ENCODE measurements at regions not wholly inside any gene's neighbourhood (a gene's known extent, or its start where the extent isn't known, plus 50 kb on each side); places are given as distances from the start of the nearest gene placed in this dataset.

- Histone ChIP-seq H3K27me3 (ENCODE audit: control insufficient read depth in 1 of 2, insufficient read depth in 2 of 2, low read length in 2 of 2) (no peaks in the 10 kb centered on the region), H3K4me1 (ENCODE audit: control insufficient read depth in 1 of 2, insufficient read depth in 2 of 2, low read length in 2 of 2) (no peaks in the 10 kb centered on the region)
These were observed 1145.5 kb downstream of the CDH11 start for GRCh38 chr16:63976345-63976744.

GRCh38 chr16:63975669-63976068, 1146.2 kb downstream of the CDH11 start:
- Histone ChIP-seq H3K9me3 (ENCODE audit: control insufficient read depth in 1 of 2, low read length in 2 of 2) (no peaks in the 10 kb centered on the region), H3K9ac (ENCODE audit: low read depth in 1 of 2, low read length in 2 of 2) (no peak overlapping the region), H3K27me3 (ENCODE audit: control insufficient read depth in 1 of 2, insufficient read depth in 2 of 2, low read length in 2 of 2) (no peaks in the 10 kb centered on the region), H3K36me3 (ENCODE audit: control insufficient read depth in 1 of 2, insufficient read depth in 2 of 2, low read length in 2 of 2) (no peaks in the 10 kb centered on the region), H3K4me3 (ENCODE audit: low read depth in 1 of 2, low read length in 2 of 2) (no peak overlapping the region), H3K27ac (ENCODE audit: low read depth, low read length) (no peak overlapping the region), H3K4me1 (ENCODE audit: control insufficient read depth in 1 of 2, insufficient read depth in 2 of 2, low read length in 2 of 2) (no peaks in the 10 kb centered on the region)

More at GRCh38 chr16:63976345-63976744, 1145.5 kb downstream of the CDH11 start:
- Histone ChIP-seq H3K27ac (ENCODE audit: low read depth, low read length) (no peak overlapping the region), H3K9me3 (ENCODE audit: control insufficient read depth in 1 of 2, low read length in 2 of 2) (no peaks in the 10 kb centered on the region), H3K9ac (ENCODE audit: low read depth in 1 of 2, low read length in 2 of 2) (no peak overlapping the region), H3K4me3 (ENCODE audit: low read depth in 1 of 2, low read length in 2 of 2) (no peak overlapping the region), H3K36me3 (ENCODE audit: control insufficient read depth in 1 of 2, insufficient read depth in 2 of 2, low read length in 2 of 2) (no peaks in the 10 kb centered on the region)

GRCh38 chr16:63967966-63968365, 1153.9 kb downstream of the CDH11 start:
- H3K36me3 ChIP-seq (ENCODE audit: control insufficient read depth in 1 of 2, insufficient read depth in 2 of 2, low read length in 2 of 2), result no peaks in the 10 kb centered on the region
- no peak overlapping the region for H3K9ac ChIP-seq (ENCODE audit: low read depth in 1 of 2, low read length in 2 of 2)
- no peaks in the 10 kb centered on the region for H3K4me1 ChIP-seq (ENCODE audit: control insufficient read depth in 1 of 2, insufficient read depth in 2 of 2, low read length in 2 of 2)
- H3K27me3 ChIP-seq (ENCODE audit: control insufficient read depth in 1 of 2, insufficient read depth in 2 of 2, low read length in 2 of 2), result no peaks in the 10 kb centered on the region
- H3K4me3 ChIP-seq (ENCODE audit: low read depth in 1 of 2, low read length in 2 of 2), result no peak overlapping the region
- no peak overlapping the region for H3K27ac ChIP-seq (ENCODE audit: low read depth, low read length)
- no peaks in the 10 kb centered on the region for H3K9me3 ChIP-seq (ENCODE audit: control insufficient read depth in 1 of 2, low read length in 2 of 2)

- Histone ChIP-seq H3K4me1 (ENCODE audit: control insufficient read depth in 1 of 2, insufficient read depth in 2 of 2, low read length in 2 of 2) (no peaks in the 10 kb centered on the region), H3K27me3 (ENCODE audit: control insufficient read depth in 1 of 2, insufficient read depth in 2 of 2, low read length in 2 of 2) (no peaks in the 10 kb centered on the region), H3K9ac (ENCODE audit: low read depth in 1 of 2, low read length in 2 of 2) (no peak overlapping the region), H3K4me3 (ENCODE audit: low read depth in 1 of 2, low read length in 2 of 2) (no peak overlapping the region), H3K27ac (ENCODE audit: low read depth, low read length) (no peak overlapping the region), H3K36me3 (ENCODE audit: control insufficient read depth in 1 of 2, insufficient read depth in 2 of 2, low read length in 2 of 2) (no peaks in the 10 kb centered on the region), H3K9me3 (ENCODE audit: control insufficient read depth in 1 of 2, low read length in 2 of 2) (no peaks in the 10 kb centered on the region)
These were observed 1161.5 kb downstream of the CDH11 start for GRCh38 chr16:63960321-63960720.

- no peaks in the 10 kb centered on the region for H3K9me3 ChIP-seq (ENCODE audit: control insufficient read depth in 1 of 2, low read length in 2 of 2)
- no peak overlapping the region for H3K4me3 ChIP-seq (ENCODE audit: low read depth in 1 of 2, low read length in 2 of 2)
- no peak overlapping the region for H3K27ac ChIP-seq (ENCODE audit: low read depth, low read length)
- no peaks in the 10 kb centered on the region for H3K27me3 ChIP-seq (ENCODE audit: control insufficient read depth in 1 of 2, insufficient read depth in 2 of 2, low read length in 2 of 2)
- H3K4me1 ChIP-seq (ENCODE audit: control insufficient read depth in 1 of 2, insufficient read depth in 2 of 2, low read length in 2 of 2), result no peaks in the 10 kb centered on the region
- no peaks in the 10 kb centered on the region for H3K36me3 ChIP-seq (ENCODE audit: control insufficient read depth in 1 of 2, insufficient read depth in 2 of 2, low read length in 2 of 2)
- H3K9ac ChIP-seq (ENCODE audit: low read depth in 1 of 2, low read length in 2 of 2), result no peak overlapping the region
These were observed 1174.8 kb downstream of the CDH11 start for GRCh38 chr16:63947022-63947421.

GRCh38 chr16:63945806-63946205, 1176.1 kb downstream of the CDH11 start:
- no peaks in the 10 kb centered on the region for H3K36me3 ChIP-seq (ENCODE audit: control insufficient read depth in 1 of 2, insufficient read depth in 2 of 2, low read length in 2 of 2)
- H3K9me3 ChIP-seq (ENCODE audit: control insufficient read depth in 1 of 2, low read length in 2 of 2), result no peaks in the 10 kb centered on the region
- H3K4me3 ChIP-seq (ENCODE audit: low read depth in 1 of 2, low read length in 2 of 2), result no peak overlapping the region
- no peak overlapping the region for H3K9ac ChIP-seq (ENCODE audit: low read depth in 1 of 2, low read length in 2 of 2)
- H3K4me1 ChIP-seq (ENCODE audit: control insufficient read depth in 1 of 2, insufficient read depth in 2 of 2, low read length in 2 of 2), result no peaks in the 10 kb centered on the region
- H3K27ac ChIP-seq (ENCODE audit: low read depth, low read length), result no peak overlapping the region
- no peaks in the 10 kb centered on the region for H3K27me3 ChIP-seq (ENCODE audit: control insufficient read depth in 1 of 2, insufficient read depth in 2 of 2, low read length in 2 of 2)

- H3K9ac ChIP-seq (ENCODE audit: low read depth in 1 of 2, low read length in 2 of 2), result no peak overlapping the region
- H3K9me3 ChIP-seq (ENCODE audit: control insufficient read depth in 1 of 2, low read length in 2 of 2), result no peaks in the 10 kb centered on the region
- H3K4me1 ChIP-seq (ENCODE audit: control insufficient read depth in 1 of 2, insufficient read depth in 2 of 2, low read length in 2 of 2), result no peaks in the 10 kb centered on the region
- H3K4me3 ChIP-seq (ENCODE audit: low read depth in 1 of 2, low read length in 2 of 2), result no peak overlapping the region
- no peak overlapping the region for H3K27ac ChIP-seq (ENCODE audit: low read depth, low read length)
- no peaks in the 10 kb centered on the region for H3K27me3 ChIP-seq (ENCODE audit: control insufficient read depth in 1 of 2, insufficient read depth in 2 of 2, low read length in 2 of 2)
- H3K36me3 ChIP-seq (ENCODE audit: control insufficient read depth in 1 of 2, insufficient read depth in 2 of 2, low read length in 2 of 2), result no peaks in the 10 kb centered on the region
These were observed 1178.3 kb downstream of the CDH11 start for GRCh38 chr16:63943566-63943965.

GRCh38 chr16:63938661-63939060, 1183.2 kb downstream of the CDH11 start:
- Histone ChIP-seq H3K27ac (ENCODE audit: low read depth, low read length) (no peak overlapping the region), H3K9ac (ENCODE audit: low read depth in 1 of 2, low read length in 2 of 2) (no peak overlapping the region), H3K36me3 (ENCODE audit: control insufficient read depth in 1 of 2, insufficient read depth in 2 of 2, low read length in 2 of 2) (no peaks in the 10 kb centered on the region), H3K4me3 (ENCODE audit: low read depth in 1 of 2, low read length in 2 of 2) (no peak overlapping the region), H3K4me1 (ENCODE audit: control insufficient read depth in 1 of 2, insufficient read depth in 2 of 2, low read length in 2 of 2) (no peaks in the 10 kb centered on the region), H3K27me3 (ENCODE audit: control insufficient read depth in 1 of 2, insufficient read depth in 2 of 2, low read length in 2 of 2) (no peaks in the 10 kb centered on the region), H3K9me3 (ENCODE audit: control insufficient read depth in 1 of 2, low read length in 2 of 2) (no peaks in the 10 kb centered on the region)

- H3K27me3 ChIP-seq (ENCODE audit: control insufficient read depth in 1 of 2, insufficient read depth in 2 of 2, low read length in 2 of 2), result no peaks in the 10 kb centered on the region
- no peaks in the 10 kb centered on the region for H3K9me3 ChIP-seq (ENCODE audit: control insufficient read depth in 1 of 2, low read length in 2 of 2)
- no peak overlapping the region for H3K9ac ChIP-seq (ENCODE audit: low read depth in 1 of 2, low read length in 2 of 2)
- no peak overlapping the region for H3K27ac ChIP-seq (ENCODE audit: low read depth, low read length)
- no peaks in the 10 kb centered on the region for H3K4me1 ChIP-seq (ENCODE audit: control insufficient read depth in 1 of 2, insufficient read depth in 2 of 2, low read length in 2 of 2)
- H3K36me3 ChIP-seq (ENCODE audit: control insufficient read depth in 1 of 2, insufficient read depth in 2 of 2, low read length in 2 of 2), result no peaks in the 10 kb centered on the region
- H3K4me3 ChIP-seq (ENCODE audit: low read depth in 1 of 2, low read length in 2 of 2), result no peak overlapping the region
These were observed 1188.0 kb downstream of the CDH11 start for GRCh38 chr16:63933841-63934240.

GRCh38 chr16:63928421-63928820, 1193.4 kb downstream of the CDH11 start:
- Histone ChIP-seq H3K36me3 (ENCODE audit: control insufficient read depth in 1 of 2, insufficient read depth in 2 of 2, low read length in 2 of 2) (no peaks in the 10 kb centered on the region), H3K4me3 (ENCODE audit: low read depth in 1 of 2, low read length in 2 of 2) (no peak overlapping the region), H3K27me3 (ENCODE audit: control insufficient read depth in 1 of 2, insufficient read depth in 2 of 2, low read length in 2 of 2) (no peaks in the 10 kb centered on the region), H3K9ac (ENCODE audit: low read depth in 1 of 2, low read length in 2 of 2) (no peak overlapping the region), H3K9me3 (ENCODE audit: control insufficient read depth in 1 of 2, low read length in 2 of 2) (no peaks in the 10 kb centered on the region), H3K4me1 (ENCODE audit: control insufficient read depth in 1 of 2, insufficient read depth in 2 of 2, low read length in 2 of 2) (no peaks in the 10 kb centered on the region), H3K27ac (ENCODE audit: low read depth, low read length) (no peak overlapping the region)

GRCh38 chr16:63925221-63925620, 1196.6 kb downstream of the CDH11 start:
- no peaks in the 10 kb centered on the region for H3K4me1 ChIP-seq (ENCODE audit: control insufficient read depth in 1 of 2, insufficient read depth in 2 of 2, low read length in 2 of 2)

More at GRCh38 chr16:63925221-63925620, 1196.6 kb downstream of the CDH11 start:
- Histone ChIP-seq H3K27ac (ENCODE audit: low read depth, low read length) (no peak overlapping the region), H3K4me3 (ENCODE audit: low read depth in 1 of 2, low read length in 2 of 2) (no peak overlapping the region), H3K9ac (ENCODE audit: low read depth in 1 of 2, low read length in 2 of 2) (no peak overlapping the region), H3K9me3 (ENCODE audit: control insufficient read depth in 1 of 2, low read length in 2 of 2) (peaks cover 0 to 6% of the 10 kb centered on the region in 2 donors), H3K36me3 (ENCODE audit: control insufficient read depth in 1 of 2, insufficient read depth in 2 of 2, low read length in 2 of 2) (no peaks in the 10 kb centered on the region), H3K27me3 (ENCODE audit: control insufficient read depth in 1 of 2, insufficient read depth in 2 of 2, low read length in 2 of 2) (no peaks in the 10 kb centered on the region)
